ENCODE measurements at regions not wholly inside any gene's neighbourhood (a gene's known extent, or its start where the extent isn't known, plus 50 kb on each side); places are given as distances from the start of the nearest gene placed in this dataset.

GRCh38 chr4:128591482-128591881 is 218.0 kb upstream of the JADE1 start:
- ChIA-PET POLR2A (no interaction called here), CTCF (no interaction called here)
- peaks cover 8% of the 10 kb centered on the region for H3K27me3 Mint-ChIP-seq
- Histone ChIP-seq H3K4me1 (ENCODE audit: control insufficient read depth in 2 of 2, insufficient read depth in 2 of 2, low read length in 2 of 2) (no peaks in the 10 kb centered on the region), H3K27ac (ENCODE audit: low read length in 2 of 2) (no peak overlapping the region), H3K27me3 (replicated peaks in 1 of 4; ENCODE audit: control extremely low read depth in 1 of 4, control insufficient read depth in 3 of 4, insufficient read depth in 4 of 4, low read length in 3 of 4) (no peaks in the 10 kb centered on the region), H3K9ac (ENCODE audit: low read length) (no peak overlapping the region), H3K9me3 (ENCODE audit: control extremely low read depth in 1 of 3, control insufficient read depth in 2 of 3, insufficient read depth in 1 of 3, low read length in 2 of 3) (no peaks in the 10 kb centered on the region), H3K4me3 (ENCODE audit: control extremely low read depth in 1 of 5, extremely low read depth in 1 of 5, insufficient read depth in 1 of 5, low read depth in 2 of 5, low read length in 4 of 5) (no peak overlapping the region), H3K79me2 (ENCODE audit: control insufficient read depth, insufficient read depth, low read length) (no peaks in the 10 kb centered on the region), H3K36me3 (replicated peaks in 1 of 2; ENCODE audit: control extremely low read depth in 1 of 2, control insufficient read depth in 1 of 2, extremely low read depth in 1 of 2, insufficient read depth in 2 of 2, low read length in 1 of 2) (no peaks in the 10 kb centered on the region), H4K20me1 (ENCODE audit: control insufficient read depth, insufficient read depth, low read length, poor library complexity, severe bottlenecking) (no peaks in the 10 kb centered on the region), H2AFZ (ENCODE audit: insufficient read depth, low read depth, low read length, poor library complexity, severe bottlenecking) (no peak overlapping the region), H3K4me2 (replicated peaks; ENCODE audit: low read depth, low read length, poor library complexity, severe bottlenecking) (no peak overlapping the region)
- no peak for ATAC-seq (ENCODE audit: low read depth)
- no peak overlapping the region for H3K4me3 Mint-ChIP-seq
- intact Hi-C loops (cut with micrococcal nuclease) = no loop called here
- no peak for DNase-seq
- H3K4me1 Mint-ChIP-seq = no peaks in the 10 kb centered on the region
- peaks cover 6% of the 10 kb centered on the region for H3K9me3 Mint-ChIP-seq (ENCODE audit: insufficient read depth)
- WGBS (ENCODE audit: insufficient coverage) = 83% methylated on average over 3 of the region's 9 CpGs
- TF ChIP-seq EZH2 (IDR thresholded peaks at IDR 0.05; ENCODE audit: borderline replicate concordance, insufficient read depth, low read depth, low read length, poor library complexity, severe bottlenecking) = no peak
- TF ChIP-seq CTCF (IDR thresholded peaks at IDR 0.05) = no peak
- H3K27ac Mint-ChIP-seq = no peak overlapping the region

- CTCF ChIA-PET = no interaction called here
- H3K9me3 ChIP-seq (ENCODE audit: control extremely low read depth in 1 of 3, control insufficient read depth in 2 of 3, insufficient read depth in 1 of 3, low read length in 2 of 3) = no peaks in the 10 kb centered on the region
- intact Hi-C loops (cut with micrococcal nuclease) = no loop called here
- H3K4me3 ChIP-seq (ENCODE audit: control extremely low read depth in 1 of 5, extremely low read depth in 1 of 5, insufficient read depth in 1 of 5, low read depth in 2 of 5, low read length in 4 of 5) = no peak overlapping the region
- no peak overlapping the region for H3K27ac ChIP-seq (ENCODE audit: low read length in 2 of 2)
- no peaks in the 10 kb centered on the region for H3K4me1 Mint-ChIP-seq
- POLR2A ChIA-PET = no interaction called here
- no peaks in the 10 kb centered on the region for H3K36me3 ChIP-seq (replicated peaks in 1 of 2; ENCODE audit: control extremely low read depth in 1 of 2, control insufficient read depth in 1 of 2, extremely low read depth in 1 of 2, insufficient read depth in 2 of 2, low read length in 1 of 2)
- no peaks in the 10 kb centered on the region for H3K27me3 ChIP-seq (replicated peaks in 1 of 4; ENCODE audit: control extremely low read depth in 1 of 4, control insufficient read depth in 3 of 4, insufficient read depth in 4 of 4, low read length in 3 of 4)
- H3K4me2 ChIP-seq (replicated peaks; ENCODE audit: low read depth, low read length, poor library complexity, severe bottlenecking) = no peak overlapping the region
- H3K27ac Mint-ChIP-seq = no peak overlapping the region
- WGBS (ENCODE audit: insufficient coverage) = 83% methylated on average over 2 of the region's 3 CpGs
- no peaks in the 10 kb centered on the region for H4K20me1 ChIP-seq (ENCODE audit: control insufficient read depth, insufficient read depth, low read length, poor library complexity, severe bottlenecking)
- H3K27me3 Mint-ChIP-seq = peaks cover 4% of the 10 kb centered on the region
- ATAC-seq (ENCODE audit: low read depth) (no peak), DNase-seq (no peak)
- TF ChIP-seq CTCF (IDR thresholded peaks at IDR 0.05) (no peak), EZH2 (IDR thresholded peaks at IDR 0.05; ENCODE audit: borderline replicate concordance, insufficient read depth, low read depth, low read length, poor library complexity, severe bottlenecking) (no peak)
- H3K79me2 ChIP-seq (ENCODE audit: control insufficient read depth, insufficient read depth, low read length) = no peaks in the 10 kb centered on the region
- H3K9ac ChIP-seq (ENCODE audit: low read length) = no peak overlapping the region
- H3K9me3 Mint-ChIP-seq (ENCODE audit: insufficient read depth) = peaks cover 5% of the 10 kb centered on the region
- no peaks in the 10 kb centered on the region for H3K4me1 ChIP-seq (ENCODE audit: control insufficient read depth in 2 of 2, insufficient read depth in 2 of 2, low read length in 2 of 2)
- H2AFZ ChIP-seq (ENCODE audit: insufficient read depth, low read depth, low read length, poor library complexity, severe bottlenecking) = no peak overlapping the region
- no peak overlapping the region for H3K4me3 Mint-ChIP-seq
Measured at GRCh38 chr4:128590773-128591172, 218.7 kb upstream of the JADE1 start.
